ENCODE measurements at regions not wholly inside any gene's neighbourhood (a gene's known extent, or its start where the extent isn't known, plus 50 kb on each side); places are given as distances from the start of the nearest gene placed in this dataset.

DNA sequence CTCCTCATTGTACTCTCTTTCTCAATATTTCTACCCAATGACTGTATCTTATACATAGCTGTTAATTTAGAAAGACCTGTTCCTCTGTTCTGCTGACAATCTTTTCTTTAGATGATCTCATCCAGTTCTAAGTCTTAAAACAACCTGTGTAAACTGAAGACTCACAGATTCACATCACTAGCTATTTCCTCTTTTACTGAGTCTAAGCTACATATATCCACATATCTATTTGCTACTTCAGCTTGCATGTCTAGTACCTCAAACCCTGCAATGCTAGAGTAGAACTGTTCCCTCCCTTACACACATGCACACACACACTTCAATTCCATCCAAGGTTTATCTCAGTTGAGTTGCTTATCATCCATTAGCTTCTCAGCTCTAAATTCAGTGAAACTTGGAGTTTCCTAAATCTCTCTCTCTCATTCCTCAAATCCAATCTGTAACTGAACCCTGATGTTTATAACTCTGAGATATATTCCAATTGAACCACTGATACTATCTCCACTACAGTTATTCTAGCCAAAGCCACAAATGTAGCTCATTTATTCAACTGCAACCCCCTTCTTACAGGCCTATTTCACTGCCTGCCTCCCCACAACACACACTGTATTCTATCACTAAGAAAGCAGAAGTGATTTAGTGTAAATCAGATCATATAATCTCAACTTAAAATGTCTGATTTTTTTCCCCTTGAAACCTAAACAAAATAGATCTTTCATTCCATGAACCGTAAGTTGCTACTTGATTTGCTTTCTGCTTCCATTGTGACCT is 1036.8 kb upstream of the POT1 start:
- Histone ChIP-seq H3K36me3 (ENCODE audit: insufficient read depth in 1 of 2, low read depth in 1 of 2) (no peaks in the 10 kb centered on the region), H3K4me3 (no peak overlapping the region), H3K4me1 (no peaks in the 10 kb centered on the region), H3K9me3 (no peaks in the 10 kb centered on the region), H3K27me3 (ENCODE audit: insufficient read depth in 3 of 3, low read length in 2 of 3) (no peaks in the 10 kb centered on the region), H3K27ac (no peak overlapping the region)
- whole genome bisulfite sequencing, 3 donors, result 64 to 73% (median 70%) methylated on average over 1 of the region's 1 CpG
- TF ChIP-seq, protein P1, sequence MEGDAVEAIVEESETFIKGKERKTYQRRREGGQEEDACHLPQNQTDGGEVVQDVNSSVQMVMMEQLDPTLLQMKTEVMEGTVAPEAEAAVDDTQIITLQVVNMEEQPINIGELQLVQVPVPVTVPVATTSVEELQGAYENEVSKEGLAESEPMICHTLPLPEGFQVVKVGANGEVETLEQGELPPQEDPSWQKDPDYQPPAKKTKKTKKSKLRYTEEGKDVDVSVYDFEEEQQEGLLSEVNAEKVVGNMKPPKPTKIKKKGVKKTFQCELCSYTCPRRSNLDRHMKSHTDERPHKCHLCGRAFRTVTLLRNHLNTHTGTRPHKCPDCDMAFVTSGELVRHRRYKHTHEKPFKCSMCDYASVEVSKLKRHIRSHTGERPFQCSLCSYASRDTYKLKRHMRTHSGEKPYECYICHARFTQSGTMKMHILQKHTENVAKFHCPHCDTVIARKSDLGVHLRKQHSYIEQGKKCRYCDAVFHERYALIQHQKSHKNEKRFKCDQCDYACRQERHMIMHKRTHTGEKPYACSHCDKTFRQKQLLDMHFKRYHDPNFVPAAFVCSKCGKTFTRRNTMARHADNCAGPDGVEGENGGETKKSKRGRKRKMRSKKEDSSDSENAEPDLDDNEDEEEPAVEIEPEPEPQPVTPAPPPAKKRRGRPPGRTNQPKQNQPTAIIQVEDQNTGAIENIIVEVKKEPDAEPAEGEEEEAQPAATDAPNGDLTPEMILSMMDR (IDR thresholded peaks at IDR 0.05), result no peak
- DNase-seq, result no peak
- intact Hi-C loops (cut with DNase I), result no loop called here
- no peak for ATAC-seq

DNA sequence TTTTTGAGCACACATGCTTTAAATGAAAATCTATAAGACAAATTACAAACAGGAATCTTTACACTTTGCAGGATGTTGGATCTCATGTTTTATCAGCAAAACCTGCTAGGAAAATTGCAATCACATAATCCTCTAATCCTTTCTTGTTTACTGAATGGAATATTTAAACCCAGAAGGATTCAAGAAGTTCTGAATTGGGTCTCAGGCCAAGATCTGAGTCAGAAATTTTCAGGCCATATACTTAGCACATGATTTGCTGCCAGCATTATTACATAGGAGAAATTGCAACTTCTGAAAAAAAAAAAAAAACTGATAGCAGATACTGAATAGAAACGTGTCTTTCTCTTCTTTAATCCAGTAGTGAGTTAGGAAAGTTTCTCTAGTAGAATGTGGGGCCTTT is 1005.3 kb upstream of the POT1 start:
- Histone ChIP-seq H3K36me3 (ENCODE audit: insufficient read depth in 1 of 2, low read depth in 1 of 2) (no peaks in the 10 kb centered on the region), H3K27ac (no peak overlapping the region), H3K4me1 (no peaks in the 10 kb centered on the region), H3K4me3 (no peak overlapping the region), H3K27me3 (ENCODE audit: insufficient read depth in 3 of 3, low read length in 2 of 3) (no peaks in the 10 kb centered on the region), H3K9me3 (no peaks in the 10 kb centered on the region)
- intact Hi-C loops (cut with DNase I), result no loop called here
- 13 to 29% (median 22%) methylated on average over 1 of the region's 1 CpG for WGBS, 3 donors
- DNase-seq (no peak), ATAC-seq (no peak)
- TF ChIP-seq, protein P1 (IDR thresholded peaks at IDR 0.05), result no peak

DNA sequence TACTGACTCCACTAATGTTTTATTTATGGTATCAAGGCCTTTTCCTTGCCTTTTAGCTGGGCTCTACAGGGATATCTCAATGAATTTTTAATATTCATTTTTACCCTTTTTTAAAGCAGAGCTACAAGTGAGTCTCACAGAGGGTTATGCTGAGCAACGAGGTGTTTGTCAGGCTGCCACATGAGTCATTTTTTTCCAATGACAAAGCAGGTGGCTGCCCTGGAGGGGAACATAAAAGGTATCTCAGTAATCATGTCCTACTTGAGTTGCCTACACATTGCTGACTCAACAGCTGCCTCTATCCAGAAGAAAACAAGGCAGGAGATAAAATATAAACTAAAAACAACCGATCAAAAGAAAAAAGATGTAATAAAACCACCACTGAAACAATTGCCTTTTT is 1004.9 kb upstream of the POT1 start:
- Histone ChIP-seq H3K4me3 (no peak overlapping the region), H3K4me1 (no peaks in the 10 kb centered on the region), H3K27me3 (ENCODE audit: insufficient read depth in 3 of 3, low read length in 2 of 3) (no peaks in the 10 kb centered on the region), H3K9me3 (no peaks in the 10 kb centered on the region), H3K27ac (no peak overlapping the region), H3K36me3 (ENCODE audit: insufficient read depth in 1 of 2, low read depth in 1 of 2) (no peaks in the 10 kb centered on the region)
- intact Hi-C loops (cut with DNase I), result no loop called here
- TF ChIP-seq, protein P1 (IDR thresholded peaks at IDR 0.05), result no peak
- no peak for ATAC-seq
- no peak for DNase-seq
- 38 to 45% (median 45%) methylated on average over 2 of the region's 2 CpGs for WGBS, 3 donors

DNA sequence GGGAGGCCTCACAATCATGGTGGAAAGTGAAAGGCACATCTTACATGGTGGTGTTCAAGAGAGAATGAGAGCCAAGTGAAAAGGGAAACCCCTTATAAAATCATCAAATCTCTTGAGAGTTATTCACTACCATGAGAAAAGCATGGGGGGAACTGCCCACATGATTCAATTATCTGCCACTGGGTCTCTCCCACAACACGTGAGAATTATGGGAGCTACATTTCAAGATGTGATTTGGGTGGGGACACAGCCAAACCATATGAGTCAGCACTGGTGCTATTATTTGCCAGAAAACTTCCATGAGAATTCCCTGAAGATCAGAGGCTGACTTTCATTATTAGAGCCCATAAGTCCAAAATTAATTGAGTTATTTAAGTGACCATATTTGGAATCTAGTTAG is 1001.2 kb upstream of the POT1 start:
- no peaks in the 10 kb centered on the region for H3K4me1 ChIP-seq
- 43 to 65% (median 48%) methylated on average over 1 of the region's 1 CpG for WGBS, 3 donors
- DNase-seq, result no peak
- no peaks in the 10 kb centered on the region for H3K27me3 ChIP-seq (ENCODE audit: insufficient read depth in 3 of 3, low read length in 2 of 3)
- H3K9me3 ChIP-seq, result no peaks in the 10 kb centered on the region
- no peak for ATAC-seq
- H3K36me3 ChIP-seq (ENCODE audit: insufficient read depth in 1 of 2, low read depth in 1 of 2), result no peaks in the 10 kb centered on the region
- intact Hi-C loops (cut with DNase I), result no loop called here
- TF ChIP-seq, protein P1 (IDR thresholded peaks at IDR 0.05), result no peak
- no peak overlapping the region for H3K4me3 ChIP-seq
- no peak overlapping the region for H3K27ac ChIP-seq

DNA sequence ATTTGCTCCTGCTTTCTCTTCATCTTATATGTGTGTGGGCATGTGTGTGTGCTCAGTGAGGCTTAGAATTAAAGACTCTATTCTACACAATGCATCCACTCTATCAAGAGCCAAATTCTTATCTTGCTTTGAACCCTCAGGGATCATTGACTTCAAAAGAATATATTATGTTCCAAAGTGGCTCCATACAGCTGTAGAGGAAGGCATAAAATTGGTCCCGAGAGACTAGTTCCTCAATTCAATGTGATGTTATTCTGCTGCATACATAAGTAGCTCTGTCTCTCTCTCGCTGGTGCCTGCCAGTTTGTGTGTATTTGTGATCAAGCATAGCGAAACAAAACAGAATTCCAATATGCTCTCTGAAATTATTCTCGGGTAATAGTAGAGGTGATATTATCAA is 997.9 kb upstream of the POT1 start:
- WGBS, 3 donors, result 8 to 11% (median 10%) methylated on average over 4 of the region's 4 CpGs
- Histone ChIP-seq H3K9me3 (no peaks in the 10 kb centered on the region), H3K27me3 (ENCODE audit: insufficient read depth in 3 of 3, low read length in 2 of 3) (no peaks in the 10 kb centered on the region), H3K27ac (no peak overlapping the region), H3K36me3 (ENCODE audit: insufficient read depth in 1 of 2, low read depth in 1 of 2) (no peaks in the 10 kb centered on the region), H3K4me3 (no peak overlapping the region), H3K4me1 (no peaks in the 10 kb centered on the region)
- ATAC-seq (no peak), DNase-seq (no peak)
- intact Hi-C loops (cut with DNase I), result no loop called here
- TF ChIP-seq, protein P1 (IDR thresholded peaks at IDR 0.05), result no peak
